ENCODE measurements at regions not wholly inside any gene's neighbourhood (a gene's known extent, or its start where the extent isn't known, plus 50 kb on each side); places are given as distances from the start of the nearest gene placed in this dataset.
"Not testable (repeated sequence)": the region's sequence is repeated elsewhere in the genome, so short reads cannot be mapped to it uniquely, and the experiment has no call there.

GRCh38 chr9:87405677-87406542 is 91.8 kb upstream of the DAPK1 start:
- Histone ChIP-seq H3K4me3 (no peak overlapping the region), H3K9me3 (no peaks in the 10 kb centered on the region), H3K27me3 (no peaks in the 10 kb centered on the region), H3K4me1 (no peaks in the 10 kb centered on the region), H3K27ac (no peak overlapping the region), H3K36me3 (no peaks in the 10 kb centered on the region)
- intact Hi-C loops (cut with DNase I): no loop called here
- no peak for TF ChIP-seq POLR2A (IDR thresholded peaks at IDR 0.05)
- TF ChIP-seq POLR2AphosphoS5 (IDR thresholded peaks at IDR 0.05; ENCODE audit: insufficient read depth in 1 of 2, low read depth in 1 of 2): no peak
- no peak for TF ChIP-seq CTCF (IDR thresholded peaks at IDR 0.05)
- DNase-seq (ENCODE audit: extremely low spot score in 2 of 2): no peak

- no peaks in the 10 kb centered on the region for H3K36me3 ChIP-seq
- no peak for TF ChIP-seq POLR2A (IDR thresholded peaks at IDR 0.05)
- TF ChIP-seq CTCF (IDR thresholded peaks at IDR 0.05): no peak
- TF ChIP-seq POLR2AphosphoS5 (IDR thresholded peaks at IDR 0.05; ENCODE audit: insufficient read depth in 1 of 2, low read depth in 1 of 2): no peak
- intact Hi-C loops (cut with DNase I): no loop called here
- DNase-seq (ENCODE audit: extremely low spot score in 2 of 2): no peak
- no peaks in the 10 kb centered on the region for H3K27me3 ChIP-seq
- H3K27ac ChIP-seq: no peak overlapping the region
- no peaks in the 10 kb centered on the region for H3K4me1 ChIP-seq
- H3K4me3 ChIP-seq: no peak overlapping the region
- no peaks in the 10 kb centered on the region for H3K9me3 ChIP-seq
These were observed 91.0 kb upstream of the DAPK1 start for GRCh38 chr9:87406543-87407166.

GRCh38 chr9:87410047-87411005 is 87.3 kb upstream of the DAPK1 start:
- DNase-seq (ENCODE audit: extremely low spot score in 2 of 2); H3K27ac ChIP-seq; H3K36me3 ChIP-seq; intact Hi-C loops (cut with DNase I); H3K4me1 ChIP-seq; H3K4me3 ChIP-seq; H3K27me3 ChIP-seq; H3K9me3 ChIP-seq: not testable (repeated sequence)

- intact Hi-C loops (cut with DNase I): no loop called here
- no peak for DNase-seq (ENCODE audit: extremely low spot score in 2 of 2)
- H3K27ac ChIP-seq: no peak overlapping the region
These were observed 76.8 kb upstream of the DAPK1 start for GRCh38 chr9:87420884-87421283.

More at GRCh38 chr9:87420884-87421283, 76.8 kb upstream of the DAPK1 start:
- Histone ChIP-seq H3K27me3 (no peaks in the 10 kb centered on the region), H3K4me3 (no peak overlapping the region), H3K9me3 (no peaks in the 10 kb centered on the region), H3K36me3 (no peaks in the 10 kb centered on the region), H3K4me1 (no peaks in the 10 kb centered on the region)
- TF ChIP-seq POLR2AphosphoS5 (IDR thresholded peaks at IDR 0.05; ENCODE audit: insufficient read depth in 1 of 2, low read depth in 1 of 2) (no peak), CTCF (IDR thresholded peaks at IDR 0.05) (no peak), POLR2A (IDR thresholded peaks at IDR 0.05) (no peak)

Measured in vagina (tissue), 2 donors.